Prostate gland (tissue), 2 donors: ENCODE measurements at regions not wholly inside any gene's neighbourhood (a gene's known extent, or its start where the extent isn't known, plus 50 kb on each side); places are given as distances from the start of the nearest gene placed in this dataset.

Source experiments
- POLR2A ChIP-seq: fragments of 450-650 bp; IDR thresholded peaks from one replicate; pipeline ENCODE4 v1.6.1; 2016; ENCODE audit warnings: antibody characterized with exemption, mild to moderate bottlenecking
- POLR2AphosphoS5 ChIP-seq: sonication (generic); formaldehyde crosslinking; IDR thresholded peaks from one replicate; pipeline ENCODE4 v1.6.1; 2017; ENCODE audit warnings: antibody characterized with exemption
- TF ChIP-seq, protein P1 (sequence below), 4 experiments: fragments of 200-600 bp in 2 of 4; fragments of 450-650 bp in 2 of 4; sonication (generic) in 2 of 4; IDR thresholded peaks; 1 replicate in 3 of 4; 2 replicates in 1 of 4; pipeline ENCODE4 v1.5.1; 2016 to 2019; ENCODE audit warnings: antibody characterized with exemption in 4 of 4, mild to moderate bottlenecking in 2 of 4, moderate library complexity in 2 of 4

DNA sequence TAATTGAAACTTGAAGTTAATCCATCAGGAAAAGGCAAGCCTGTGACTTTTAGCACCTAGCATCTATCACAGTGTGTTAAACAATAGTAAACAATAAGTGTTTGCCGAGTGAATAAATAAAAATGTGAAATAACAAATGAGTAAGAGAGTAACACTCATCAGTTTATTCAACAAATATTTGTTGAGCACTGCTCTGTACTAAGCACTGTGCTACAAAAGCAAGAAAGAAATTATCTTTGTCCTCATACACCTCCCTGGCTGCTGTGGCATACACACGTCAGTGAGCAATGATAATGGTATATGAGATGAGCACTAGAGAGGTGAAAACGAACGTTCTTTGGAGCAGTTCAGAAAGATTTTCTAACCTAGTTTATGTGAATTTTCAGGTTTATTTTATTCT is 295.0 kb upstream of the LRRC7 start:
- TF ChIP-seq, protein P1, sequence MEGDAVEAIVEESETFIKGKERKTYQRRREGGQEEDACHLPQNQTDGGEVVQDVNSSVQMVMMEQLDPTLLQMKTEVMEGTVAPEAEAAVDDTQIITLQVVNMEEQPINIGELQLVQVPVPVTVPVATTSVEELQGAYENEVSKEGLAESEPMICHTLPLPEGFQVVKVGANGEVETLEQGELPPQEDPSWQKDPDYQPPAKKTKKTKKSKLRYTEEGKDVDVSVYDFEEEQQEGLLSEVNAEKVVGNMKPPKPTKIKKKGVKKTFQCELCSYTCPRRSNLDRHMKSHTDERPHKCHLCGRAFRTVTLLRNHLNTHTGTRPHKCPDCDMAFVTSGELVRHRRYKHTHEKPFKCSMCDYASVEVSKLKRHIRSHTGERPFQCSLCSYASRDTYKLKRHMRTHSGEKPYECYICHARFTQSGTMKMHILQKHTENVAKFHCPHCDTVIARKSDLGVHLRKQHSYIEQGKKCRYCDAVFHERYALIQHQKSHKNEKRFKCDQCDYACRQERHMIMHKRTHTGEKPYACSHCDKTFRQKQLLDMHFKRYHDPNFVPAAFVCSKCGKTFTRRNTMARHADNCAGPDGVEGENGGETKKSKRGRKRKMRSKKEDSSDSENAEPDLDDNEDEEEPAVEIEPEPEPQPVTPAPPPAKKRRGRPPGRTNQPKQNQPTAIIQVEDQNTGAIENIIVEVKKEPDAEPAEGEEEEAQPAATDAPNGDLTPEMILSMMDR (IDR thresholded peaks at IDR 0.05) = no peak
- TF ChIP-seq POLR2A (no peak), POLR2AphosphoS5 (no peak)
